GM18861 (cell line): ENCODE measurements at regions not wholly inside any gene's neighbourhood (a gene's known extent, or its start where the extent isn't known, plus 50 kb on each side); places are given as distances from the start of the nearest gene placed in this dataset.
"Not testable (repeated sequence)": the region's sequence is repeated elsewhere in the genome, so short reads cannot be mapped to it uniquely, and the experiment has no call there.

ENCODE experiments used
- ATAC-seq: cut with Tn5 transposase; IDR thresholded peaks from one replicate; pipeline ENCODE4 v1.9.1; 2021; ENCODE audit not compliant: unreplicated experiment

DNA sequence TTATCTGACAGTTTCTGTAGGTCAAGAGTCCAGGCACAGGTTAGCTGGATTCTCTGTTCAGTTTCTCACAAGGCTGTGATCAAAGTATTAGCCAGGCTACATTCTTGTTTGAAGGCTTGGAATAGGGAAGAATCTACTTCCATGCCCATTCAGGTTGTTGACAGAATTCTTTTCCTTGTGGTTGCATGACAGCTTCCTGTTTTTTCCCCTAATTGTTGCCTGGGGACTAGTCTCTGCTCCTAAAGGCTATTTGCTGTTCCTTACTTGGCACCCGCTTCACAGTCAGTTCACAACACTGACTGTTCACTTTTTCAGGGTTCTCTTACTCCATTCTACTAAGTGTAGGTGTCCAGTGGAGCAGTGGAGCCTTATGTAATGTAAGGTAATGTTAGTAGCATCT, 115.4 kb upstream of the GBE1 start:
- ATAC-seq: no peak

- ATAC-seq: no peak
These were observed 113.3 kb upstream of the GBE1 start for GRCh38 chr3:81874738-81875137.

DNA sequence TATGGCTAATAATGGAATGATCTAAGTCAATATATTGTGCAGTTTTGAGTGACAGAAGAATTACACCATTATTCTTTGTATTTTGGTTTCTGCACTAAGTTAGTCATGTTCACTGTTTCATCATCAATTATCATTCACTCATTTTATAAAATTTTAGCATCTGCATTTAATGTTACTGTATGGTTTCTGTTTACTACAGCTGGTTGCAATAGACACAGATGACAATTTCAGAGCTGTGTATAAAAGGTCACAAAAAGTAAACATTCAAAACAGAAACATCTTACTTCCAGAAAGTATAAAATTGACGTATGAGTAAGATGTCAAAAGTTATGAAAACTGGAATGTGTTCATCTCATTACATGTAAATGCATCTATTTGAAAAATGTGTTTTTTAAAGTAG, 111.1 kb upstream of the GBE1 start:
- no peak for ATAC-seq

DNA sequence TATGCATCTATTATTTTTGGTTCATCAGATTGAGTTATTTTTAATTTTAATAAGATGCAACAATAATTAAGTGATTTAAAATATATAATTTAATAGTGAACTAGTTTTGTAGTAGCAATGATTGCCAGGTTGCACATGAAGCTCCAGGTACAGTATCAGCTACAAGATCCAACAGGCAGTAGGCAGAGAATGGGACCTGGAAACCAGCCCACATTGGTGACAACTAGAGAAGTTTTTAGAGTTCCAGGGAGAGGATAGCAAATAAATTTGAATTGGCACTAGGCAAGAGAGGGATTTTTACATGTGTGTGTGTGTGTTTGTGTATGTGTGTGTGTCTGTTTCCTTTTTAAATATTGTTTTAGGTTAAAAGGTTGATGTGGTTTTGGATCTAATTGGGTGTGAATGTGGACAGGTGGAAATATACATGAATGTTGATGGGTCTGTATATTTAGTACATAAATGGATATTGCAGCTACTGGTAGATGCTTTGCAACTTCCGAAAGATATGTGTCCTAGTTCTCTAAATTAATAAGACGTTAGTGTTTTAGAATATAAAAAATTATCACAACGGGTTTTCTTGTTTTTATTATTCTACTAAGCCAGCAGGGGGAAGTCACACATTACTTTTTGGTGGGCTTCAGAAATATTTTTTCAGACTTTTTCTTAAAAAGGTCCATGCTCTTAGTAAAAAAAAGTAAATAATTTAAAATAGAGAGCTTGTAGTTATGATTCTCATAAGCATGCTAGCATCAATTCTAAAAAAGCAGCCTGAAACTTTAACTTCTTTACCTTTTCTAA, 110.1 kb upstream of the GBE1 start:
- ATAC-seq: no peak

- ATAC-seq: no peak
These were observed 107.9 kb upstream of the GBE1 start for GRCh38 chr3:81869382-81869781.

GRCh38 chr3:81868597-81868996, 107.2 kb upstream of the GBE1 start:
- no peak for ATAC-seq

GRCh38 chr3:81867875-81868274, 106.4 kb upstream of the GBE1 start:
- ATAC-seq: no peak

DNA sequence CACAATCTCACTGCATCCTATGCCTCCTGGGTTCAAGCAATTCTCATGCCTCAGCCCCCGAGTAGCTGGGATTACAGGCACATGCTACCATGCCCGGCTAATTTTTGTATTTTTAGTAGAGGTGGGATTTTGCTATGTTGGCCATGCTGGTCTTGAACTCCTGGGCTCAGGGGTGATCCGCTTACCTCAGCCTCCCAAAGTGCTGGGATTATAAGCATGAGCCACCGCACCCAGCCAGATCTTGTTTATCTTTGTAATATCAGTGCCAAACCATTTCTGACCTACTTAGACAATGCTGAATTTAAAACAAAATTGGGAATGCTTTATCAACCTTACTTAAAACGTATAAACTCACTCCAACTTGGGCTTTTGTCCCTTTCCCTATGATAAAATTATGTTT, 103.7 kb upstream of the GBE1 start:
- ATAC-seq: not testable (repeated sequence)

DNA sequence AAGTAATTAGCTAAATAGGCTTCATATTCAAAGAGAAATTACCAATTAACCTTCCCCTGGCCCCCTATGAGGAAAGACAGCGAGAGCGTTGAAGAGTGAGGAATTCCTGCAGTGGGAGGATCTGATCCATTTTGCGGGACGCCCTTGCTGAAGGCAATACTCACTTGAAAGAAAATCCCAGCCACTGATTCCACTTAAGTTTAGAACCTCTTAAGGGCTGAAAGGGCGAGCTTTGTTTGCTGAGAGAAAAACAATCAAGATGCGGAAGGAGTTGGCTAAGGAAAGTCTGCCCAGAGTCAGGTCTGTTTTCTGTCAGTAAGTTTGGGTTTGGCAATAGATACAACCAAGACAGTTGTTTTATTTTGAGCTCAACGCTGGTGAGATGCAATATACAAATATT, 102.8 kb upstream of the GBE1 start:
- ATAC-seq: no peak

DNA sequence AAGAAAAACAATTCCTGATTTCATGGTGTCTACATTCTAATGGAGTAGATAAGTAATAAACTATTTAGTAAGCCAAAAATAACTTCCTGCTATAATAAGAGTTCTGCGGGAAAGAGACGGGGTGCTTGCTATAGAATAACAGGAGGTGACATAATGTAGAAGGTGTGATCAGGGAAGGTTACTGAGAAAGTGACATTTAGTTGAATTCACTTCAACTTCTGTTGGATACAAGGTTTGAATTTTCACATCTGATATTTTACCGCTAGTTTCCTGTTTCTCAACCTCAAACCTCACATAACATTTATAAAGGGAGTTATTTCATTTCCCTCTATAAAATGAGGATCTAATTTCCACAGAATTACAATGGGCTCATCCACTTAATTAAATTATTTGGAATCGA, 102.3 kb upstream of the GBE1 start:
- ATAC-seq: no peak

DNA sequence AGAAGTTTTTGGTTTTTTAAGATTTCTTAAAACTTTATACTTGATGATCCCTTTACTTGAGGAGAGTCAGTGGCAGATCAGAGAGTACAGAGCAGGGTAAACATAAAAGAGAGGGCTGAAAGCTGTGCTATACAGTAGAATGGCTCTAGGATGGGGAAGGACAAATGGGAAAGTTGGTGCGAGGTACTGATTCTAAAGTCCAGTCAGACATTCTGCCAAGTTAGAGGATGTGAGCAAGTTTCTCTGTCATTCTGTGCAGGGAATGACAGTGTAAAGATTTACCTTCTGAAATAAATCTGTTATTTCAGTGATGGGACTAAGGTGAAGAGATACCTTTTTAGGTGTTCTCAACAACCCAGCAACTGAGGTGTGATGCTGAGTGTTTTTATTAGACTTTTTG, 100.1 kb upstream of the GBE1 start:
- ATAC-seq: no peak

- no peak for ATAC-seq
These were observed 98.1 kb upstream of the GBE1 start for GRCh38 chr3:81859524-81859923.

DNA sequence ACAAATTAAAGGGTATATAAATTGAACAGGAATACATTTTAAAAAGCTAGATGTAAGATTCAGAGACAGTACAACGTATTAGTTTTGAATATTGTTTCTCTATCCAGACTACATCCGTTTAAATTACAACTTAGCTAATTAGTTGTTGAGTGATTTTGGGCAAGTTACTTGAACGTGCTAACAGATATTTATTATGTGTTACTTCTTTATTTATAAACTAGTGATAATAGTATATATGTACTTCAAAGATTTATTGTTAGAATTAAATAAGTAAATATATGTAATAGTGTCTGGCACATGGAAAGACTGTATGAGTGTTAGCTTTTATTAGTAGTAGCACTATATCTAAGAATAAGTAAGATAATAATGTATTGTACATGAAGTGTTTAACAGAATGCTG, 92.0 kb upstream of the GBE1 start:
- ATAC-seq: no peak

GRCh38 chr3:81851176-81851575, 89.7 kb upstream of the GBE1 start:
- ATAC-seq: no peak

- ATAC-seq: no peak
These were observed 85.5 kb upstream of the GBE1 start for GRCh38 chr3:81846988-81847387.

- no peak for ATAC-seq
These were observed 80.1 kb upstream of the GBE1 start for GRCh38 chr3:81841540-81841939.

DNA sequence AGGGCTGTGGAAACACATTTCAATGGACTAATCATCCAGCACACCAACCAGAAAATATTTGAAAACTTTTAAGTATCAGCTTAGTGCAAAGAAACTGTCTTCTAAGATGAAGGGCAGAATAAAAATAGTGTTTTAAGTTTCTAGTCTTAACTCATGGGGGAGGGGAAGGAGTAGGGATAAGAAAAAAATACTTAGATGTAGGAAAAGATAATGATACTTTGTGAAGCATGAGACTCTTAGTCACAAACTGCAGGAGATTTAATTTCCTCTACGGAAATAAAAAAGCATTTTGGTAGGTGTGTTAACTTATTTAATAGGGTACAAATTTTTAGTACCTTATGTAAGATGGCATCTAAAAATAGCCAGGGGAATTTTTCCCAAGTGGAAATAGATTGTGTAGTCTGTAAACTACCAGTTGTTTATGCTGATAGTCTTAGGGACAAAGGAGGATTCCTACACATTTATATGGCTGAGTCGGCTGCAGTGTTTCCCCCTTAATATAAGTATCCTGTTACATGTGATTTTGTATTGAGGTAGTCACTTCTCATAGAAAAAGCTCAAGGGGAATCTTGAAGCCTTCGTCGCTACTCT, 78.2 kb upstream of the GBE1 start:
- no peak for ATAC-seq

DNA sequence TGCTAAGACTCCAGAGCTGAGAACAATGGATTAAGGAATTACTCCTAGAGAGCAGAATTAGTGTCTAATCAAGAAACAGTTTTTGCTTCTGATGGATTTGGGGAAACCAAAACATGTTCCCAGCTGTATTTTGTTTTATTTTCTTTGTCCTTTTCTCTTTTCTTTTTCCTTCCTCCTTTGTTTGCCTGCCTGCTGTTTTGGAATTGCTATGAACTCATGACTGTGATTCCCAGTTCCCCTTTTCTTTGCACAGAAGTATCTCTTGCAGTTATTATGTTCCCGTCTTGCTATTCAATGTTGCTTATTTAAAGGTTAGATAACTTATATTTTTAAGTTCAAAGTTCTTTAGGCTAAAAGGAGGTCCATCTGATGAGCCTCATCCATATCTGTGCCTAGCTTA, 77.0 kb upstream of the GBE1 start:
- ATAC-seq: no peak

DNA sequence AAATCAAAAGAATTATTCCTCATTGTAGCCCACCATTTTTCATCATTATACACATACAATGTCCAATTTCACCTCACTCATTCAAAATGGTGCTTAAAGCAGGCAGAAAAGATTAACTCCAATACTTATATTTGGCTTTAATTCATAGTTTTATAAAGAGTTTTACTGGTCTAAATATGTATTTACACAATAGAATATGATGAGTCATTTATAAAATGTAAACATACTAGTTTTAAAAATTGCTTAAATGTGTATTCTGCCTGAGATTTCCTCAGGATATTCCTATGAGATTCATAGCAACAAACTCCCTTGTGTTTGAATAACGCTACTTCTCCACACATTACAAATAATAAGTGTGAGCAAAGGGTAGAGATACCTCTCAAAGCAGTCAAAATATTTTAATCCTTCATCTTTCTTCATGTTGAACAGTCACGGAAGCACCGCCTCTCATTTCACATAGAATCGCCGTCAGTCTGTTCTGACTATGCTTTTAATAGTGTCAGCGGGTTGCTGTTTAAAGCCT, 75.7 kb upstream of the GBE1 start:
- no peak for ATAC-seq

DNA sequence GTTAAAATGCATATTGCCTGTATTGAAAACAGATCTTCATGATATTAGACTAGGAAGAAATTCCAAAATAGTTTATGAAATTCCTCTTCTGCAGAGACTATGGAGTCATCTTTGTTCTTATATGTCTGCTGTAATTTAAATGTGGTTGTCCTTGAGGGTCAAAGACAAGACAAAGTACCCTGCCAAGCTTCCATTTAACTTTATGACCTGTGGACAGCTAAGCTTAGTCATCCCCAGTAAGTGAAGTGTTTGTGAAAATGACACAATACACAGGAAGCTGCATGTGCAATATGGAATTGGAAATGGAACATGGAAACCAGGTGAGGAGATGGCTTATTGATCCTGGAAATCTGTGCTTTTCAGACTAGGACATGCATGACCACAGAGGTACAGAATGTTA, 68.5 kb upstream of the GBE1 start:
- no peak for ATAC-seq

DNA sequence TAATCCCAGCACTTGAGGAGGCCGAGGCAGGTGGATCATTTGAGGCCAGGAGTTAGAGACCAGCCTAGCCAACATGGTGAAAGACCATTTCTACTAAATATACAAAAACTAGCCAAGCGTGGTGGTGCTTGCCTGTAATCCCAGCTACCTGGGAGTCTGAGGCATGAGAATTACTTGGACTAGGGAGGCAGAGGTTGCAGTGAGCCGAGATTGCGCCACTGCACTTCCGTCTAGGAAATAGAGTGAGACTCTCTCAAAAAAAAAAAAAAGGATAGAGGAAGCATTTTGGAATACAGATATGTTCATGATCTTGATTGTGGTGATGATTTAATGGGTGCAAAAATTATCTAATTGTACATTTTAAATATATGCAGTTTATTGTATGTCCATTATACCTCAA, 67.8 kb upstream of the GBE1 start:
- not testable (repeated sequence) for ATAC-seq

- peak; percentile 93 for ATAC-seq
These were observed 62.5 kb upstream of the GBE1 start for GRCh38 chr3:81823882-81824395.
